Smooth muscle cell (in vitro differentiated cells): ENCODE measurements at regions not wholly inside any gene's neighbourhood (a gene's known extent, or its start where the extent isn't known, plus 50 kb on each side); places are given as distances from the start of the nearest gene placed in this dataset.

Experiments
- DNase-seq: peaks from one replicate; lab custom pipeline; 2025; ENCODE audit not compliant: unreplicated experiment; lab: John Stamatoyannopoulos, UW
- H2AFZ ChIP-seq: fragments of 200-600 bp; sonication (generic); 2 replicates; pipeline ENCODE4 v1.6.0; 2016; ENCODE audit warnings: antibody characterized with exemption, low read depth, mild to moderate bottlenecking
- H3F3A ChIP-seq: fragments of 200-600 bp; sonication (generic); 2 replicates; pipeline ENCODE4 v1.6.0; 2017; ENCODE audit warnings: antibody characterized with exemption, low read depth
- H3K27ac ChIP-seq: fragments of 200-600 bp; sonication (generic); 2 replicates; pipeline ENCODE4 v1.5.1; 2016; ENCODE audit warnings: low read depth, mild to moderate bottlenecking
- H3K27me3 ChIP-seq: fragments of 200-600 bp; sonication (generic); 2 replicates; pipeline ENCODE4 v1.6.1; 2016; ENCODE audit warnings: low read depth, mild to moderate bottlenecking
- H3K36me3 ChIP-seq: fragments of 200-600 bp; sonication (generic); 2 replicates; pipeline ENCODE4 v1.5.1; 2016; ENCODE audit warnings: low read depth
- H3K4me1 ChIP-seq: fragments of 200-600 bp; sonication (generic); 2 replicates; pipeline ENCODE4 v1.5.1; 2016; ENCODE audit warnings: low read depth
- H3K4me2 ChIP-seq: fragments of 200-600 bp; sonication (generic); 2 replicates; pipeline ENCODE4 v1.6.0; 2016; ENCODE audit warnings: mild to moderate bottlenecking
- H3K4me3 ChIP-seq: fragments of 200-600 bp; sonication (generic); 2 replicates; pipeline ENCODE4 v1.5.1; 2016; ENCODE audit warnings: mild to moderate bottlenecking
- H3K79me2 ChIP-seq: fragments of 200-600 bp; sonication (generic); 2 replicates; pipeline ENCODE4 v1.6.0; 2016; ENCODE audit warnings: low read depth, mild to moderate bottlenecking
- H3K9ac ChIP-seq: fragments of 200-600 bp; sonication (generic); 2 replicates; pipeline ENCODE4 v1.6.0; 2016; ENCODE audit warnings: low read depth
- H3K9me3 ChIP-seq: fragments of 200-600 bp; sonication (generic); replicated peaks from 2 replicates; pipeline ENCODE4 v1.5.1; 2016; ENCODE audit warnings: low read depth
- H4K20me1 ChIP-seq: fragments of 200-600 bp; sonication (generic); 2 replicates; pipeline ENCODE4 v1.6.0; 2016; ENCODE audit warnings: low read depth
- CTCF ChIP-seq: fragments of 200-600 bp; sonication (generic); IDR thresholded peaks from 2 replicates; pipeline ENCODE4 v1.5.1; 2017; ENCODE audit warnings: borderline replicate concordance, mild to moderate bottlenecking, antibody characterized with exemption; ENCODE audit not compliant: insufficient read depth, poor library complexity, severe bottlenecking
- WGBS: methylation state at CpG from one replicate; pipeline ENCODE4 v1.1.7; 2016; ENCODE audit warnings: low lambda C conversion rate; 5-methylcytosine and 5-hydroxymethylcytosine counted together

- Histone ChIP-seq H3K9me3 (no peaks in the 10 kb centered on the region), H3K4me2 (peak overlapping the region; percentile 42), H3K4me1 (no peaks in the 10 kb centered on the region), H3K4me3 (no peak overlapping the region), H3K27ac (no peak overlapping the region), H3K36me3 (no peaks in the 10 kb centered on the region), H3K27me3 (no peaks in the 10 kb centered on the region), H2AFZ (no peak overlapping the region), H3F3A (no peaks in the 10 kb centered on the region), H3K79me2 (no peaks in the 10 kb centered on the region), H4K20me1 (no peaks in the 10 kb centered on the region), H3K9ac (no peak overlapping the region)
- DNase-seq = no peak
- TF ChIP-seq CTCF = no peak
- WGBS = 42% methylated on average over 10 of the region's 10 CpGs
These were observed 204.4 kb downstream of the CXCL12 start for GRCh38 chr10:44180321-44181168.

- no peak for DNase-seq
- no peak for TF ChIP-seq CTCF
- Histone ChIP-seq H3K4me3 (no peak overlapping the region), H3K36me3 (no peaks in the 10 kb centered on the region), H2AFZ (no peak overlapping the region), H3K9ac (no peak overlapping the region), H3K9me3 (no peaks in the 10 kb centered on the region), H3K27ac (no peak overlapping the region), H3K4me2 (no peak overlapping the region), H3K27me3 (no peaks in the 10 kb centered on the region), H3F3A (no peaks in the 10 kb centered on the region), H4K20me1 (no peaks in the 10 kb centered on the region), H3K4me1 (no peaks in the 10 kb centered on the region), H3K79me2 (no peaks in the 10 kb centered on the region)
- 96% methylated on average over 3 of the region's 3 CpGs for WGBS
These were observed 206.0 kb downstream of the CXCL12 start for GRCh38 chr10:44178856-44179255.

- Histone ChIP-seq H3F3A (no peaks in the 10 kb centered on the region), H3K4me2 (no peak overlapping the region), H3K4me3 (no peak overlapping the region), H3K4me1 (peaks cover 4% of the 10 kb centered on the region), H3K36me3 (no peaks in the 10 kb centered on the region), H3K9ac (no peak overlapping the region), H2AFZ (no peak overlapping the region), H3K27me3 (no peaks in the 10 kb centered on the region), H4K20me1 (no peaks in the 10 kb centered on the region), H3K27ac (no peak overlapping the region), H3K9me3 (no peaks in the 10 kb centered on the region), H3K79me2 (no peaks in the 10 kb centered on the region)
- no peak for DNase-seq
- TF ChIP-seq CTCF = no peak
- WGBS = 98% methylated on average over 3 of the region's 3 CpGs
These were observed 206.6 kb downstream of the CXCL12 start for GRCh38 chr10:44178281-44178680.

GRCh38 chr10:44177610-44178009 lies 207.3 kb downstream of the CXCL12 start:
- Histone ChIP-seq H3K9me3 (no peaks in the 10 kb centered on the region), H3K4me1 (peaks cover 7% of the 10 kb centered on the region), H3K79me2 (no peaks in the 10 kb centered on the region), H3K9ac (no peak overlapping the region), H3K27ac (no peak overlapping the region), H3K27me3 (no peaks in the 10 kb centered on the region), H3K4me2 (no peak overlapping the region), H3K36me3 (no peaks in the 10 kb centered on the region), H2AFZ (no peak overlapping the region), H3F3A (no peaks in the 10 kb centered on the region), H3K4me3 (no peak overlapping the region), H4K20me1 (no peaks in the 10 kb centered on the region)
- no peak for TF ChIP-seq CTCF
- 81% methylated on average over 7 of the region's 7 CpGs for WGBS
- DNase-seq = no peak
